ENCODE measurements at regions not wholly inside any gene's neighbourhood (a gene's known extent, or its start where the extent isn't known, plus 50 kb on each side); places are given as distances from the start of the nearest gene placed in this dataset.

- H3K9me3 ChIP-seq: no peaks in the 10 kb centered on the region
- H3K4me2 ChIP-seq: no peak overlapping the region
- no peak for TF ChIP-seq Cebpa-rat (IDR thresholded peaks at IDR 0.05)
- no peak overlapping the region for H3K27ac ChIP-seq
- no peaks in the 10 kb centered on the region for H3K4me1 ChIP-seq
- no peak overlapping the region for H3K9ac ChIP-seq
- H3K27me3 ChIP-seq: no peaks in the 10 kb centered on the region
- H3K4me3 ChIP-seq: no peak overlapping the region
- no peaks in the 10 kb centered on the region for H4K20me1 ChIP-seq
- no peaks in the 10 kb centered on the region for H3K36me3 ChIP-seq
Observed at GRCh38 chr18:70522183-70522680, 233.4 kb downstream of the SOCS6 start.

DNA sequence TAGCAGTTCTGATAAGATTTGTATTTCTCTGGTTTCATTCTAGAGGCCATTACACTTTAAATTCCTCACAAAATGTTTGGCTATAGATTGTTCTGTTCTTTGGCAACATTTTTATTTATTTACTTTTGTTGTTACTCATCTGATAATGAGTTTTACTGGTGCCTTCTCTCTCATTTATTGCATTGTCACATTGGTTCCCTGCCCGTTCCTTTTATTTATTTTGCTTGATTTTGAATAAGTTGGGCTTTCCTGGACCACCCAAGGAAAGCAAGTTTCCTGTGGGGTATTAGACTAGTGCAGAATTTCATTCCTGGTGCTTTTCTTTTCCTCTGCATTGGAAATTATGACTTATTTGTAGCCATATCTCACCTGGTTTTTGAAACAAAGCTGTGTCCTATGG lies 232.0 kb downstream of the SOCS6 start:
- Histone ChIP-seq H3K36me3 (no peaks in the 10 kb centered on the region), H3K27me3 (no peaks in the 10 kb centered on the region), H4K20me1 (no peaks in the 10 kb centered on the region), H3K4me1 (no peaks in the 10 kb centered on the region), H3K4me2 (no peak overlapping the region), H3K9ac (no peak overlapping the region), H3K27ac (no peak overlapping the region), H3K9me3 (no peaks in the 10 kb centered on the region), H3K4me3 (no peak overlapping the region)
- TF ChIP-seq Cebpa-rat (IDR thresholded peaks at IDR 0.05): no peak

DNA sequence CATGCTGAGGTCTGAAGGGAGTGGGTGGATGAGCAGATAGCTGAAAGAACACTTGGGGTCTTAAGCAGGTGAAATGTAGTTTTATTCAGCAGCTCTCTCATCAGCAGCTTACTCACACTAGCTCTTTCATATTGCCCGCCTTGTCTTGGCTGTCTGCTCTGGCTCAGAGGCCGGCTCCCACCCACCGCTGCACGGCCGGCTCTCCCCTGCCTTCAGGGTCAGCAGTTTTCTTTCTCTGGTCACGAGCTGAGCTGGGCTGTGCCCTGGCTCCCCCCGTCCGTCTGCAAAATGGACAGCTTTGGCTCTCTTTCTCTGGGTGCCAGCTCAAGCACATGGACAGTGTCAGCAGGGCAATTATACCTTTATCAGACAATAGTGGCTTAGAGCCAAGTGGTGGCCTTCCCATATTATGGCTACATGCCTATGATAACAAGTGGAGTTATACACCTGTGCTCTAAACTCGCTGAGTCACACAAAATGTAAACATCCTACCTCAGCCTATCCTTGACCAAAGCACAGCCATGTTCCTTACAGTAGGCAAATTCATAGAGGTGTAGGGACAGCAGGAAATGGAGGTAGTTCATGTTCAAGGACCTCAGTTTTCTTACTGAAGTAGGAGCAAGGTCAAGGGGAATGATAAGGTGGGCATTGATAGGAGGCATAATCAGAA lies 224.8 kb downstream of the SOCS6 start:
- Histone ChIP-seq H4K20me1 (no peaks in the 10 kb centered on the region), H3K9ac (no peak overlapping the region), H3K9me3 (no peaks in the 10 kb centered on the region), H3K27ac (no peak overlapping the region), H3K4me2 (no peak overlapping the region), H3K27me3 (no peaks in the 10 kb centered on the region), H3K4me1 (no peaks in the 10 kb centered on the region), H3K4me3 (no peak overlapping the region), H3K36me3 (no peaks in the 10 kb centered on the region)
- no peak for TF ChIP-seq Cebpa-rat (IDR thresholded peaks at IDR 0.05)

DNA sequence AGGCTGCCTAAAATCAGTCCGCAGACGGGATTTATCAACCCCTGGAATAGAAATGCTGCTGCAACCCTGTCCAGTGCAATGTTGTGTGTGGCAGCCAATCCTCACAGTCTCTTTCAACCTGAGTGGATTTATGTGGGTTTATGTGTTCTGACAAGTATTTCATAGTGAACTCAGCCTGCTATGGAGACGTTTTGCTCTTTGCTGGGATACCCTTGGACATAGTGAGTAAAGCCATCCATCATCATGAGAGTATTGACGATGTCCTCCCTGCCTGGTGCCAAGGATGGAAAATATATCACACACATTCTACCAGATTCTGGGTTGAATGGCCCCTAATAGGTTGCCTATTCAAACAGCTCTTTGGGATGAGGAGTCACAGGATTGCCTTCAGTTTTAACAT lies 219.1 kb downstream of the SOCS6 start:
- no peak overlapping the region for H3K27ac ChIP-seq
- H3K4me3 ChIP-seq: no peak overlapping the region
- no peaks in the 10 kb centered on the region for H3K36me3 ChIP-seq
- 0 out of 2 replicates have a peak, but pooled peaks cover 7% of the 10 kb centered on the region for H3K4me1 ChIP-seq
- H3K9ac ChIP-seq: no peak overlapping the region
- H3K9me3 ChIP-seq: no peaks in the 10 kb centered on the region
- TF ChIP-seq Cebpa-rat (IDR thresholded peaks at IDR 0.05): no peak
- no peak overlapping the region for H3K4me2 ChIP-seq
- no peaks in the 10 kb centered on the region for H3K27me3 ChIP-seq
- no peaks in the 10 kb centered on the region for H4K20me1 ChIP-seq

DNA sequence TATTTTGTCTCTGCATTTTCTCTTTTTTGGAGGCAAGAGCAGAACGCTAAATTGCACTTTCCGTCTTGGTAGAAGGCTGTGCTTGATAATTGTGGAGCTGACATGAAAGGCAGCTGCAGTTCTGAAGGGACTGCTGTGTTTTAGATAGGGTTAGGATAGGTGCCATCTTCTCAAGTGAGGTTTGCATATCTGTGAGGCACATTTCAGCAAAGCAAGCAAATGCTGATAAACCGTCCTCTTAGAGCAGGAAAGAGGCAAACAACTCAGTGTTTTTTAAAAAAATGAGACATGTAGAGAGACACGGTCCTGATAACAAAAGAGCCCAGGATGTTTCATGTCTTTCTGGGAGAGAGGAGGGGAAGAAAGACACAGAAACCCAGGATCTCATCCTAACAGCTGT lies 217.7 kb downstream of the SOCS6 start:
- TF ChIP-seq Cebpa-rat (IDR thresholded peaks at IDR 0.05): no peak
- Histone ChIP-seq H4K20me1 (no peaks in the 10 kb centered on the region), H3K36me3 (no peaks in the 10 kb centered on the region), H3K4me3 (no peak overlapping the region), H3K9ac (no peak overlapping the region), H3K9me3 (no peaks in the 10 kb centered on the region), H3K27ac (no peak overlapping the region), H3K27me3 (no peaks in the 10 kb centered on the region), H3K4me1 (0 out of 2 replicates have a peak, but pooled peaks cover 7% of the 10 kb centered on the region), H3K4me2 (no peak overlapping the region)

DNA sequence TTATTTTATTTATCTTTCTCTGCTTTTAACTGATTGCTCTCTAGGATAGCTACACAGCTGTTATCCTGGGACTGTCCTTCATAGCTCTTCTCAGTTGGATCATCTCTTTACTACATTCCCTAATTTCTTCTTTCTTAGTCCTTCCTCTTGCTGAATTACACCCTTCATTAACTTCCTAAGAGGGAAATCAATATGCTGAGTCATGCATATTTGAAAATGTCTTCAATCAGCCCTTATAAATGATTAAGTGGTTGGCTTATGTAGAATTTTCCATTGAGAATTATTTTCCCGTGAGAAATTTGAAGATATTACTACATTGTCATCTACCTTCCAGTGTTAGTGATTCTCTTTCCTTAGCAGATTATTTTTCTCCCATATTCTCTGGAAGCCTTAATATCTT lies 214.2 kb downstream of the SOCS6 start:
- Histone ChIP-seq H3K36me3 (no peaks in the 10 kb centered on the region), H3K4me2 (no peak overlapping the region), H3K27ac (no peak overlapping the region)

DNA sequence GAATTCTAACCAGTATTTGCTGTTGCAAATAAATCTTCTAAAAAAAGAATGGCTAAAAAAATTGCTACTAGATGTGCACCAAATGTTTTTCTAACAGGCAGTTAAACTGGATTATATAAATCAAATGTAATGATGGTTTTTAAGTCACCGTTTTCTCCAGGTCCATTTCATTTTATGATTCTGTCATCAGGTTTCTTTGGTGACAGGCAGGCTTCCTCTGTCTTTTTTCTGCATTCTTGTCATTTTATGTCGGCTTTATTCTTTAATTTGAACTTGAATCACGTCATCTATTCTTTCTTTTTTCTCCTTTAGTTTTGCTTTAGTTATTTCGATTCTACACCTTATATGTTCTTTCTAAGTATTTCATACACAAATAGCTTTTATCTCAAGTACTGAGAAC lies 212.5 kb downstream of the SOCS6 start:
- H3K9ac ChIP-seq: no peak overlapping the region
- H3K4me1 ChIP-seq: peaks cover 27% of the 10 kb centered on the region
- H3K4me3 ChIP-seq: no peak overlapping the region
- no peaks in the 10 kb centered on the region for H3K27me3 ChIP-seq
- TF ChIP-seq Cebpa-rat (IDR thresholded peaks at IDR 0.05): no peak
- H3K4me2 ChIP-seq: no peak overlapping the region
- no peak overlapping the region for H3K27ac ChIP-seq
- no peaks in the 10 kb centered on the region for H3K36me3 ChIP-seq
- no peaks in the 10 kb centered on the region for H3K9me3 ChIP-seq
- no peaks in the 10 kb centered on the region for H4K20me1 ChIP-seq

More for the DNA sequence above, 214.2 kb downstream of the SOCS6 start:
- H3K9me3 ChIP-seq: no peaks in the 10 kb centered on the region
- peaks cover 26% of the 10 kb centered on the region for H3K4me1 ChIP-seq
- H3K9ac ChIP-seq: no peak overlapping the region
- no peak for TF ChIP-seq Cebpa-rat (IDR thresholded peaks at IDR 0.05)
- H4K20me1 ChIP-seq: no peaks in the 10 kb centered on the region
- no peak overlapping the region for H3K4me3 ChIP-seq
- no peaks in the 10 kb centered on the region for H3K27me3 ChIP-seq

DNA sequence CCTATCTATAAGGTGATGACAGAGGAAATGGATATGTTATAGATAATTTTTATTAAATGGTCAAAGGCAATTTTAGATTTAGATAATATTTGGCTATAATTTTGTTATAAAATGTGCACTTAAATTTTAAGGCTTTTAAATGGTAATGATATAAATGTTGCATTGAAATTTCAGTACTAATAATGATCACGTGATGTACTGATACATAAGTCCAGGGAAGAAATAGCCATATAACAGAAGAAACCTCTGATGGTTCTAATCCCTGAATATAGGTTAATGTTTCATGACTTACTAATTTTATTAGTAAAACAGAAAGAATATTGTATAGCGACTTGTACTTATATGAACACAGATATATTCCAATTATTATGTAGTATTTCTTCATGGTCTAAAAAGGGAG lies 211.9 kb downstream of the SOCS6 start:
- no peak for TF ChIP-seq Cebpa-rat (IDR thresholded peaks at IDR 0.05)
- no peak overlapping the region for H3K4me2 ChIP-seq
- H3K27me3 ChIP-seq: no peaks in the 10 kb centered on the region
- peaks cover 27% of the 10 kb centered on the region for H3K4me1 ChIP-seq
- H3K9me3 ChIP-seq: no peaks in the 10 kb centered on the region
- H4K20me1 ChIP-seq: no peaks in the 10 kb centered on the region
- no peak overlapping the region for H3K4me3 ChIP-seq
- no peaks in the 10 kb centered on the region for H3K36me3 ChIP-seq
- no peak overlapping the region for H3K9ac ChIP-seq
- no peak overlapping the region for H3K27ac ChIP-seq

- Histone ChIP-seq H3K9ac (no peak overlapping the region), H3K27me3 (no peaks in the 10 kb centered on the region), H3K27ac (peak overlapping the region; percentile 68), H3K4me3 (peak overlapping the region; percentile 46; the same call in 1 of the 2 replicates), H3K4me2 (peak overlapping the region; percentile 82), H3K4me1 (peaks cover 27% of the 10 kb centered on the region), H3K36me3 (no peaks in the 10 kb centered on the region), H4K20me1 (no peaks in the 10 kb centered on the region), H3K9me3 (no peaks in the 10 kb centered on the region)
- no peak for TF ChIP-seq Cebpa-rat (IDR thresholded peaks at IDR 0.05)
Observed at GRCh38 chr18:70499218-70499691, 210.4 kb downstream of the SOCS6 start.

DNA sequence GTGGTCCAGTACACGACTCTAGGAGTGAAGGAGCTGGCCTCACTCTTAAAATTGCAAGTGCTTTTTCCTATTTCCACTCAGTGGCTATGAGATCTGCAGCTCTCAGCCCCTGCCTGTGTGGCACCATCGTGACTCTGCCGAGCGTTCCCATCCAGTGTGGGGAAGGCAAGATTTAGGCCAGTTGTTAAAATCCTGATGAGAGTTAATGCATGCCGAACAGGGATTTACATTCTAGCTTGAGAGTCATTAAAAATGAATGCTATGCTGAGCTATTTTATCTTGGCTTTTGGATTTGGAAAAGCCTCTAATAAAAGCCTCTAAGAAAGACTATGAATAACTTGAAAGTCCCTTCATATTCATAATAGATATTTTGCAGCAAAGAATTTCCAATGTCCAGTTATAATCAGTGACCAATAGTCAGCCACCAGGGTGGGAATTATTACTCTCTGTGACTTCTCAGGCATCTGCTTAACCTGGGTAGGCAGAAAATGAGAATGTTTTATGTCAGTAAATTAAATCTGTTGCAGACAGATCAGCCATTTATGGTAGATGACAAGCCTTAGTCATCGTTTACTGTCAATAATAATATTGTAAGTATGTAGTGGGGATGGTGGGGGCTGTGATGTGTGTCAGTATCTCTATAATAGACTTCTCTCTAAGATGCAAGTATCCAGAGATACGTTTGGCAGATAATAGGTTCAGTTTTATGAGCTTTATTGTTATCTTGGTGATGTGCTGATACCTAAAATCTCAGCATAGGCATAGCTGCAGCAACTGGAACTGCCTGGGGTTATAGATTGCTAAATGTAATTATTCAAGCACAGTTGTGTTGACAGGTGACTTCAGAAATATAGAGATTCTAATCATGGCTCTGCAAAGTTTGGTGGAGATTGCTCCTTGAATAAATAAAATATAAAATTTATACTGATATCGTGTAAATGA lies 207.8 kb downstream of the SOCS6 start:
- no peaks in the 10 kb centered on the region for H3K9me3 ChIP-seq
- no peaks in the 10 kb centered on the region for H3K27me3 ChIP-seq
- H3K9ac ChIP-seq: no peak overlapping the region
- H3K4me1 ChIP-seq: peaks cover 20% of the 10 kb centered on the region
- no peak overlapping the region for H3K4me3 ChIP-seq
- H3K4me2 ChIP-seq: no peak overlapping the region
- H3K27ac ChIP-seq: no peak overlapping the region
- TF ChIP-seq Cebpa-rat (IDR thresholded peaks at IDR 0.05): no peak
- no peaks in the 10 kb centered on the region for H4K20me1 ChIP-seq
- H3K36me3 ChIP-seq: no peaks in the 10 kb centered on the region

Data from BLaER1 (cell line).